ENCODE measurements at regions not wholly inside any gene's neighbourhood (a gene's known extent, or its start where the extent isn't known, plus 50 kb on each side); places are given as distances from the start of the nearest gene placed in this dataset.
"Not testable (repeated sequence)": the region's sequence is repeated elsewhere in the genome, so short reads cannot be mapped to it uniquely, and the experiment has no call there.

DNA sequence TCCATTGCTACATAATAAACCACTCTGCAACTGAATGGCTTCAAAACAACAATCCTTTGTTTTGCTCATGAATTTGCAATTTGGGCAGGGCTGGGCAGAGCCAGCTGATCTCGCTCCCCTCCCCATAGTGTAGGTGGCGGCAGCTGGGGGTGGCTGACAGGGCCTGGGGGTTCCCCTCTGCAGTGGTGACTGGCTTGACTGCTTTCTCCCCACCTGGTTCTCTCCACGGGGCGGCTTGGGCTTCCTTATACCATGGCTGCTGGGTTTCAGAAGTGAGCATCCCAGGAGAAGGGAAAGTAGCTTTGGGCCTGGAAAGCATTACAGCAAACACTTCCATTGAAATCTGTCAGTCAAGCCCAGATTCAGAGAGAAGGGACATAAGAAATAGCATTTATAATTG lies 129.7 kb upstream of the ZBTB40 start:
- no peak for DNase-seq

DNA sequence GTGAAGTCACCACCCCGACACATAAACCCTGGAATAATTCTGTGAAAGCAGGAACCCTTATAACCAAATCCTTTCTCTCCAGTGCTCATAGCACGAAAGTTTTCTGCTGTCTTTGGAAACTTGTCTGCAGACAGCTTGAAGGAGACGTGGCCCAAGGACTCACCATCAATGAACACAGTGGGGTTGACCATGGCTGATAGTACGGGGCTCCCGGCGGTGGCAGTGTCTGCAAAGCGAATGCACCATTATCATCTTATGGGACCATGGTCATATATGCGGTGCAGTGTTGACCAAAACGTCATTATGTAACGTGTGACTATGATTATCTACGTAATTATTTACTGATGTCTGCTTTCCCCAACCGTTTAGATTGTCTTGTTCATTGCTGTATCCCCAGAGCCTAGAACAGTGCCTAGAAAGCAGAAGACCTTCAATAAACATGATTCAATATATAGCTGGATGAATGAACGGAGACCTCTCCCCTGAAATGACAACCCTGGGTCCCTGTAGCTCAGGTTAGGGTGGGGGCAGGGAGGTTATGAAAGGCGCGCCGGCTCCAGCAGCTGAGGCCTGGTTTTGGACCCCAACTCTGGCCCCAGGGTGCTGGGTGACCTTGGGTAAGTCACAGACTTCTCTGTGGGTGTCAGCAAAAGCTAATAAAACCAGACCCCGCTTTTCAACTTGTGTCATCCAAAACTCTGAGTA lies 128.4 kb upstream of the ZBTB40 start:
- no peak for DNase-seq

- DNase-seq: no peak
These were observed 127.7 kb upstream of the ZBTB40 start for GRCh38 chr1:22323846-22324504.

GRCh38 chr1:22325531-22326371 lies 125.9 kb upstream of the ZBTB40 start:
- no peak for DNase-seq

DNA sequence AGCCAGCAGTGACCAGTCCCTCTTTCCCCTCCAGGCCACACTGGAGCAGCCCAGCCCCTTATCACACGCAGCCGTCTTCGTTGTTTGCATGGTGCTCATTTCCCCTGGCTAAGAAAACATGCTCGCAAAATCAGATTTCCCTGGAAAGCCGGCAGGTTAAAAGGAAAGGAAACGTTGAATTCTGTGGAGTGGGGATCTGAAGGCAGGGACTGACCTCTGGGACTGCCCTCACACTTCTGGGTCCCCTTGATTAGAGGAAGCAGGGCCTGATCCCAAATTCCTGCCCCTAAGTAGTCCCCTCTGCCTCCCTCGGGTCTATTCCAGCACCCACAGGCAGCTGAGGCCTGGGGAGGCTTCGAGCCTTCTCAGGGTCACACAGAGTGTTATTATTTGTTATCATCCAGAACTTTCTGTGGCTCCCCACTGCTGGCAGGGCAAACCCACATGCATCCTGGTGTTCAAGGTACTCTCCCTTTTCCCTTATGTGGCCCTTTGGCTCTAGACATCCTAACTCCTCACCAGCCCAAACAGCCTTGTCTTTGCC lies 125.2 kb upstream of the ZBTB40 start:
- DNase-seq: no peak

- DNase-seq: no peak
These were observed 124.7 kb upstream of the ZBTB40 start for GRCh38 chr1:22326931-22327330.

DNA sequence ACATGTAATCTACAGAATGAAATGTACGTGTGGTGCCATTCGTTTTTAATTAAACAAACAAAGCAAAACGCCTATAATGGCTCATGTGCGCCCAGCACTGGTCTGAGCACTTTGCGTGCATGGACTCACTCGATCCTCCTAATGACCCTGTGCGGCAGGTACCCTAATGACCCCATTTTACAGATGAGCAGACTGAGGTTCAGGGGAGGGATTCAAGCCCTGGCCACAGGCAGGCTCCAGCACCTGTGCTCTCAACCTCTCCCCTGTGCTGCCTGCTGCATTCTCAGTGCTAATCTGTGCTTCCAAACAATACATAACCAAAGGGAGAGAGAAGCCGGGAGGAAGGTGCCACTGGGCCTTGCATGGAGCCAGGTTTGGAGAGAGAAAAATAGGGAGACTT lies 124.2 kb upstream of the ZBTB40 start:
- DNase-seq: no peak

DNA sequence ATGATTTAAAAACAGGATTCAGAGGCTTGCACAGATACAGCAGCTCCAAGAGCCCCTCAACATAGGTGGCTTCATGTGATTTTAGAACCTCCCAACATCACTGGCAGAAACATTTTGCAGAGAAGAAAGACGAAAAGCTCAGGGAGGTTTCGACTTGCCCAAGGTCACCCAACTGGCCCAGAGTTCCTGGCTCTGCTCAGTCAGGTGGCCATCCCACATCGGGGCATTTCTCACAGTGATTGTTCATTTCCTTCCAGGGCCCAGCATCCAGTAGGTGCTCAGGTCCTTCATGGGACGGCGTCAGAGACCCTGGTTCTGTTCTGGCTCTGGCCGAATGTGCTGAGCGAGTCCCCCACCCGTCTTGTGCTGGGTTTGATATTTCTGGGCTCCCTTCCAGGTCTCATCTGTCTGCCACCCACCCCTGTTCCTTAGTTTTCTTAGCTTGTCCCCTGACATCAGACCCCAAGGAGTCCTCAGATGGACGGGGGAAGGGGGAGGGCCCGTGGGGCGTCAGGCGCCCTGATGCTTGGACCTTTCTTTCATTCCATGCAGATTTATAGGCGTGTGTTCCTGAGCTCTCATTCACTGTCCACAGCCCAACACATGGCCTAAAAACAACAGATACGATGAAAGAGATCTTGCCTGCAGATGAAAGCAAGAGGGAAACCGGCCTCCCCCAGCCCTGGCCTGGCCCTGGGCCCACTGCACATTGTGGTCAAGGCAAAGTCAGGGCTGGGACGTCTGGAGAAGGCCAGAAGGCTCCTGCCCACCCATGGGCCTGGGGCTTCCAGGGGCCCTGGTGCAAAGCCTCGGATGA lies 123.1 kb upstream of the ZBTB40 start:
- DNase-seq: no peak

GRCh38 chr1:22329148-22329515 lies 122.5 kb upstream of the ZBTB40 start:
- DNase-seq: no peak

GRCh38 chr1:22330092-22330759 lies 121.4 kb upstream of the ZBTB40 start:
- DNase-seq: no peak

GRCh38 chr1:22330760-22331119 lies 120.9 kb upstream of the ZBTB40 start:
- DNase-seq: no peak

- DNase-seq: no peak
These were observed 119.8 kb upstream of the ZBTB40 start for GRCh38 chr1:22331618-22332423.

DNA sequence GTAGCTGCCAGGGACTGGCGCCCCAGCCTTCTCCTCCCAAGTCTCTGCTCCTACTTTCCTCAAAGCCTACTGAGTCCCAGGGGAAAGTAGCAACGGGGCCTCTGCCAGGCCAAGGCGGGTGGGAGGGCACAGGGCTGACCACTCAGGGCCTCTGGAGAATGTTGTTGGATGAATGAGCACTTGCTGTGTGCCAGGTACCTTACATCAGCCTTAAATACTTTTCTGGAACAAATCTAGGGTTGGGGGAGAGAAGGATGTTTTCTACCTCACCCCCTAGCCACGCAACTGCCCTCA lies 119.3 kb upstream of the ZBTB40 start:
- no peak for DNase-seq

GRCh38 chr1:22332795-22333499 lies 118.7 kb upstream of the ZBTB40 start:
- DNase-seq: no peak

GRCh38 chr1:22333516-22334121 lies 118.0 kb upstream of the ZBTB40 start:
- DNase-seq: no peak

GRCh38 chr1:22334860-22335550 lies 116.6 kb upstream of the ZBTB40 start:
- DNase-seq: no peak

DNA sequence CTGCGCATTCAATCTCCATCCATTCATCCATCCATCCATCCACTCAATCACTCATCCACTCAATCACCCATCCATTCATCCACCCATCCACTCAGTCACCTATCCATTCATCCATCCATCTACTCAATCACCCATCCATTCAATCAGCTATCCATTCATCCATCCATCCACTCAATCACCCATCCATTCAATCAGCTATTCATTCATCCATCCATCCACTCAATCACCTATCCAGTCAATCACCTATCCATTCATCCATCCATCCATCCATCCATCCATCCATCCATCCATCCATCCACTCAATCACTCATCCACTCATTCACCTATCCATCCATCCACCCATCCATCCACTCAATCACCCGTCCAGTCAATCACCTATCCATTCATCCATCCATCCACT lies 115.4 kb upstream of the ZBTB40 start:
- DNase-seq: not testable (repeated sequence)

DNA sequence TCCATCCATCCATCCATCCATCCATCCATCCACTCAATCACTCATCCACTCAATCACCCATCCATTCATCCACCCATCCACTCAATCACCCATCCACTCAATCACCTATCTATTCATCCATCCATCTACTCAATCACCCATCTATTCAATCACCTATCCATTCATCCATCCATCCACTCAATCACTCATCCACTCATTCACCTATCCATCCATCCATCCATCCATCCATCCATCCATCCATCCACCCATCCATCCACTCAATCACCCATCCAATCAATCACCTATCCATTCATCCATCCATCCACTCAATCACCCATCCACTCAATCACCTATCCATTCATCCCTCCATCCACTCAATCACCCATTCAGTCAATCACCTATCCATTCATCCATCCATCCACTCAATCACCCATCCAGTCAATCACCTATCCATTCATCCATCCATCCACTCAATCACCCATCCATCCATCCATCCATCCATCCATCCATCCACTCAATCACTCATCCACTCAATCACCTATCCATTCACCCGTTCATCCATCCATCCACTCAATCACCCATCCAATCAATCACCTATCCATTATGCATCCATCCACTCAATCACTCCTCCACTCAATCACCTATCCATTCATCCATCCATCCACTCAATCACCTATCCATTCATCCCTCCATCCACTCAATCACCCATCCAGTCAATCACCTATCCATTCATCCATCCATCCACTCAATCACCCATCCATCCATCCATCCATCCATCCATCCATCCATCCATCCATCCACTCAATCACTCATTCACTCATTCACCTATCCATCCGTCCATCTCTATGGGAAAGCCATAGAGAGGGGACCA lies 114.7 kb upstream of the ZBTB40 start:
- not testable (repeated sequence) for DNase-seq
